ENCODE measurements at regions not wholly inside any gene's neighbourhood (a gene's known extent, or its start where the extent isn't known, plus 50 kb on each side); places are given as distances from the start of the nearest gene placed in this dataset.

GRCh38 chr3:23668430-23668904, 137.3 kb upstream of the UBE2E1 start:
- TF ChIP-seq POLR2AphosphoS5 (IDR thresholded peaks at IDR 0.05; ENCODE audit: borderline replicate concordance, low read depth, low read length) (no peak), EZH2 (IDR thresholded peaks at IDR 0.05) (no peak), FOXP2 (optimal IDR thresholded peaks at IDR 0.05; ENCODE audit: control extremely low read depth, extremely low read length, insufficient read depth) (no peak)

Measured in SK-N-MC (cell line).